GM21367 (cell line): ENCODE measurements at regions not wholly inside any gene's neighbourhood (a gene's known extent, or its start where the extent isn't known, plus 50 kb on each side); places are given as distances from the start of the nearest gene placed in this dataset.
"Not testable (repeated sequence)": the region's sequence is repeated elsewhere in the genome, so short reads cannot be mapped to it uniquely, and the experiment has no call there.

Experiments used
- ATAC-seq: cut with Tn5 transposase; IDR thresholded peaks from one replicate; pipeline ENCODE4 v1.9.1; 2021; ENCODE audit not compliant: unreplicated experiment

DNA sequence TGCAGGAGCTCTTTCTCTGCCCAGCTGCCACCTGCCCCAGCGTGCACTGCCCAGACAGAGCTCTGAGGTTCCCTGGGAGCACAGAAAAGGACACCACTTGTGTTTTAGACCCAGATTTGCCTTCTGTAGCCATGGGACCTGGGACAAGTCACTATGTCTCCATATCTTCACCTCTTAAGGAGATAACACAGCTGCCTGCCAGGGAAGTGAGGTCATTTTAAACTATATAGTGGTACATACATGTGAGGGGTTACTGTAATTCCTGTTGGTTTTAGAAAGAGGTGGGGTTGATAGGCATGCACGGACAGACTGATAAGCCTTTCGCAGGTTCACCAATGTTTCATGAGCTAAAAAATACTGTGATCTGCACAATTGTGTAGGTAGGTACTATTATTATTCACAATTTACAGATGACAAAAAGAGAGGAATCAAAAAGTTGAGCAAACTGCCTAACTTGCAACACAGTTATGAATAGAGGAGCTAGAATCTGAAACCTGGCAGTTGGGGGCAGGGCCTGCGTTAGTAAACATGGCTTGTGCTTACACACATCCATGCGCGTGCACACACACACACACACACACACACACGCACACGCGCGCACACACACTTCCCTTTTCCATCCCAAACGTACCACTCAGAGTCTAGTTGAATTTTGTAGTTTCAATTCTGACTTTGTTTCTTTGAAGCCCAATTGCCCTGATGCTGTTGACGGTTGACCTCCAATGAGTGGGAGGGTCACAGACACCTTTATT is 193.6 kb downstream of the FAM43A start:
- no peak for ATAC-seq

DNA sequence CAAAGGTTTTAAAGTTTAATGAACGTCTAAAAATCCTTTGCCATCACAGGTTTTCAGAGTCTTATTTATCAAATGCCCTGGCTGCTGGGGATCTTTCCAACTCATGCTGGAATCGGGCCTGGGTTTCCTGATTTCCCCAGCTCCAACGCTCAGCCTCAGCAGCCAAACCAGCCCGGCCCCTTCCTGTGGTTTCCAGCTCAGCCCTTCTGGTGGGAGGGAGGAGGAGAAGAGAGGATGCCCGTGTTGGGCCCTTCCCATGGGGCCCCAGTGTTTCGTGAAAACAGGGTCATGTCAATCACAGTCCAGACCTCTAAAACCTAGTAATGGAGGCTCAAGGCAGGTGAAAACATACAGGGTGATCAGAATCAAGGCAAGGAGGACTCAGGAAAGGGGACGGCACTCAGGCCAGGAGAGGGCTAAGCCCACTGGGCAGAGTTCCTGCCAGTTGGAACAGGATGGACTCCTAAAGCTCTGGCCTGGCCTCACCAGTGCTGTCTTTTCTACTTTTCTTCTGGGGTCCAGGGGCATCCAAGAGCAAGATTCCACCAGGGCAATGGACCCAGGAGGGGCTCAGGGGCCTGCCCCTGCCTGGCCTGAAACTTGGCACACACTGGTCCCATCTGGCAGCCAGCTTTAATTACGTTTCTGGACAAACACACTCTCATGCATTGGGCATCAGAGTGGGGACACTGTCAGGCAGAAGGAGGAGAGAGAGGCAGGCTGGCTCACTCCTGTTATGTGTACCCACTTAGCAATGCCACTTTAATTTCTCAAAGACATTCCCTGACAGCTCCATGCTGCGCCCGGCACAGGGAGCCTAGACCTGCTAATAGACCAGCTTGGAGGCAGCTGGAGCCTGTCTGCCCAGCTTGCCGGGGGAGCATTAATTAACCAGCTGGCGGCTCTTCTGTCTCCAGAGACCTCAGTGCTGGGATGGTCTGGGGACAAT is 194.6 kb downstream of the FAM43A start:
- no peak for ATAC-seq

DNA sequence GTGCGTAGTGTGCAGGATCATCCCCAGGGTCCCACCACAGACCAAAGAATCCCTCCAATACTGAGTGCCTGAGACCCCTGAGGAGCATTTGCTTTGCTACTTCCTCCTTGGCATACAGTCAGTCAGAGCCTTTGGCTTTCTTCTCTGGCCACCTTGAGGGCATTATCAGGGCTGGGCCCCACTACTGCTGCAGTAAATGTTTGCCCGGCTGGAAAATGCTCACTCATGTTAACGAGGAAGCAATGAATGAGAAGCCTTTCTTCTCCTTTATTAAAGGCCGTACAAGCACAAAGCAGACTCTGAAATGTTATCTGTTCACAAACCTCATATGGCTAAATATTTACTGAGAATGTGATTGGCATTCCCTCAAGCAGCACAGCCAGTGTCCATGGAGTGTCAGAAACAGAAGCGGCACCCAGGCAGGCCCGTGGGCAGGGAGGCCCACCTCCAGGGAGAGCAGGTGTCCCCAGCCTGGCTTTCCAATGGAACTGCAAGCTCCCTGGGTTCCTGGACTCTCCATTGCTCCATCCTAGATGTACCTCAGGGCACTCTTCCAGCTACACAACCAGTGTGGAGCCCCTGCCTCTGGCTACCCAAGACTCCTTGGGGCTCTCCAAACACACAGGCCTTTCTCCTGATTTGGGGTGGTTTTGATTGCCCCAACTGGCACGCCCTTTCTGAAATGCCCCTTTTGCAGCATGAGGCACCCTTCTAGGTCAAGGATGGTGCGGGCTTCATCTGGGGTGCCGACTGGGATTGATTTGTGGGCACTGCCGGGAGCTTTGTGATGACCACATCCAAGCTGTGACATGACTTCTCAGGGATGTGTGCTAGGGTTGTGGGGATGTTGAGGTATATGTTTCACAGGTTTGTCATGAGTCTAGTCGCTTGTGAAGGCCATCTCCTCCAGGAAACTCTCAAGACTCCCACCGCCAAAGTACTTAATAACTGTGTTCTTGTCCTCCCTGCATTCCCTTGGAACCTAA is 195.6 kb downstream of the FAM43A start:
- ATAC-seq = no peak

DNA sequence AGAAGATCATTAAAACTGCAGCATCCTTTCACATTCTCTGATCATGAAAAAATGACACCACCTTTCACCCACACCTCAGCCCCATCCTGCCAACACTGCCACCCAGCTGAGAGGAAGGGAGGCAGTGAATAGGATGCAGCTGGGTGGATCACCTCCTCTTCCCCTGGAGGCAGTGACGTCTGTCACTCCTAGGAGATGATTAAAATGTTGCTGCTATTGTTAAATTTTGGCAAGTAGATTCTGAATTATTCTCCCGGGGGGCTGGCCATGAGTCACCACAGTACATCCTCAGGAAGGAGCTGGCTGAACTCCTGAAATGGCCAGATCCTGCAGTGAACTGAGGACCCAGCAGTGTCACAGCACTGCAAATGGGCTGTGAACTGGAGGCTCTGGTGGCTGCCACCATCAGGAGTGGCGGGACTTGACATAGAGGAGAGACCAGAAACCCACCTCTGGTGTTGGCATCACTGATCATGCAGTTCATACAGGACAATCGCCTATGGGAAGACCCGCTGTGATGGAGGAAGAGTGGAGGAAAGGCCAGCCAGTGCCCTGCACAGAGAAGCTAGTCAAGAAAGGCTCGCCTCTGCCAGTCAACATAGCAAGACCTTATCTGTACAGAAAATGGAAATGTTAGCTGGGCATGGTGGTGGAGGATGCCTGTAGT is 199.1 kb downstream of the FAM43A start:
- ATAC-seq = no peak

DNA sequence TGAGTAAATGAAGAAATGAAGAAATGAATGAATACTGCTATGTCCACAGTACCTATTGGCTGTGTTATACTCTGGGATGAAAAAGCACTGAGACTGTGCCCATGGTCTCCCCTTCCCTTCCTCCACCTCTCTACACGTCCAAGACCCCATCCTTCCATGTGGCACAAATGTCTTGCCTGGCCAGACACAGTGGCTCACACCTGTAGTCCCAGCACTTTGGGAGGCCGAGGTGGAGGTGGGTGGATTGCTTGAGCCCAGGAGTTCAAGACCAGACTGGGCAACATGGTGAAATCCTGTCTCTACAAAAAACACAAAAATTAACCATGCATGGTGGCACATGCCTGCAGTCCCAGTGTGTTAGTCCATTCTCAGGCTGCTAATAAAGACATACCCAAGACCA is 200.1 kb downstream of the FAM43A start:
- ATAC-seq = no peak

DNA sequence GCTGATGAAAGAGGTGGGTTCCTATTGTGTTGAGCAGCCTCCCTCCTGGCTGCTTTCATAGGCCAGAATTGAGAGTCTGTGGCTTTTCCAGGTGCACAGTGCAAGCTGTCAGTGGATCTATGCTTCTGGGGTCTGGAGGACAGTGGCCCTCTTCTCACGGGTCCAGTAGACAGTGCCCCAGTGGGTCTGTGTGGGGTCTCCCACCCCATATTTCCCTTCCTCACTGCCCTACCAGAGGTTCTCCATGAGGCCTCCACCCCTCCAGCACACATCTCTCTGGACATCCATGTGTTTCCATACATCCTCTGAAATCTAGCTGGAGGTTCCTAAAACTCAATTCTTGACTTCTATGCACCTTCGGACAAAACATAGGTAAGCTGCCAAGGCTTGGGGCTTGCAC is 201.2 kb downstream of the FAM43A start:
- ATAC-seq = no peak

GRCh38 chr3:194888062-194888461 is 202.4 kb downstream of the FAM43A start:
- ATAC-seq = not testable (repeated sequence)

GRCh38 chr3:194888916-194889315 is 203.2 kb downstream of the FAM43A start:
- ATAC-seq = no peak

GRCh38 chr3:194890091-194890490 is 204.4 kb downstream of the FAM43A start:
- ATAC-seq = no peak

- no peak for ATAC-seq
These were observed 207.7 kb downstream of the FAM43A start for GRCh38 chr3:194893121-194893987.

GRCh38 chr3:194894538-194894937 is 208.9 kb downstream of the FAM43A start:
- no peak for ATAC-seq

GRCh38 chr3:194900854-194901522 is 215.3 kb downstream of the FAM43A start:
- no peak for ATAC-seq

DNA sequence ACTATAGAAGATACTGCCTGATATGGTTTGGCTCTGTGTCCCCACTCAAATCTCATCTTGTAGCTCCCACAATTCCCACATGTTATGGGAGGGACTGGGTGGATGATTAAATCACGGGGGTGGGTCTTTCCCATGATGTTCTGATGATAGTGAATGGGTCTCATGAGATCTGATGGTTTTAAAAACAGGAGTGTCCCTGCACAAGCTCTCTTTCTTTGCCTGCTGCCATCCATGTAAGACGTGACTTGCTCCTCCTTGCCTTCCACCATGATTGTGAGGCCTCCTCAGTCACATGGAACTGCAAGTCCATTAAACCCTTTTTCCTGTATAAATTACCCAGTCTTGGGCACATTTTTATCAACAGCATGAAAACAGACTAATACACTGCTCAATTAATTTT is 217.8 kb downstream of the FAM43A start:
- not testable (repeated sequence) for ATAC-seq

DNA sequence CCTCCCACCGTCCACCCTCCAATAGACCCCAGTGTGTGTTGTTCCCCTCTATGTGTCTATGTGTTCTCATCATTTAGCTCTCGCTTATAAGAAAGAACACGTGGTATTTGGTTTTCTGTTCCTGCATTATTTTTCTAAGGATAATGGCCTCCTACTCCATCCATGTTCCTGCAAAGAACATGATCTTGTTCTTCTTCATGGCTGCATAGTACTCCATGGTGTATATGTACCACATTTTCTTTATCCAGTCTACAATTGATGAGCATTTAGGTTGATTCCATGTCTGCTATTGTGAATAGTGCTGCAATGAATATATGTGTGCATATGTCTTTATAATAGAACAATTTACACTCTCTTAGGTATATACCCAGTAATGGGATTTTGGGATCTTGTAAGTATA is 219.3 kb downstream of the FAM43A start:
- ATAC-seq = not testable (repeated sequence)

DNA sequence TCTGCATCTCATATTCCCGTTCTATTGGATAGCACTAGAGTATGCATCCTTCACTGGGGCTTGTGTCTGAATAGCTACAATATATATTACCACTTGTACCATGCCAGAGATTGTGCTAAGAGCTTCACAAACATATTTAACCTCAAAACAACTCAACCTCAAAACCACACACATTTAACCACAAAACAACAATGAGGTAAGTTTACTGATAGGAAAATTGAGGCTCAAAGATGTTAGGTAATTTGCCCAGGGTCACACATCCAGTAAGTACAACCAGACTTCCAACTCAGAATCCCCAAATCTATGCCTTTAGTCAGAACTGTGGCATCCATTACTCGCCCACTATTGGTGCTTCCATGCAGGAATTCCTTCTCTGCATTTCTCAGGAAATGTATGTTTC is 220.0 kb downstream of the FAM43A start:
- ATAC-seq = no peak

DNA sequence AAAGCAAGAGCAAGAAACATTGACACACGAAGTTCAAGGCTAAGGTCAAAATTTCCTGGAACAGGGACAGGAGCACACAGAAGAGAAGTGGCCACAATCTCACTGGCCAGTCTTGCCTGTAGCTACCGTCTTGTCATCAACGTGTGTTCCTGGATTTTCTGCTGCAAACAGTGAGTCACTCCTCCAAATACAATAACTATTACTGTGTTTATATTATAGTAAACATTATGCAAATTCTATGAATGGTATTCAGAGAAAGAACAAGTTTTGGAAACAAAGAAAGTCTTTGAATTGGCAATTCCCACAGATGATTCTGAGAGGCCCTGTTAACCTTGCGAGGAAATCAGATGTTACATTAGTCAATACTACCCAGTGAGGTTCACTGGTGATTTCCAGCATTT is 220.5 kb downstream of the FAM43A start:
- no peak for ATAC-seq

GRCh38 chr3:194906970-194907629 is 221.4 kb downstream of the FAM43A start:
- no peak for ATAC-seq

DNA sequence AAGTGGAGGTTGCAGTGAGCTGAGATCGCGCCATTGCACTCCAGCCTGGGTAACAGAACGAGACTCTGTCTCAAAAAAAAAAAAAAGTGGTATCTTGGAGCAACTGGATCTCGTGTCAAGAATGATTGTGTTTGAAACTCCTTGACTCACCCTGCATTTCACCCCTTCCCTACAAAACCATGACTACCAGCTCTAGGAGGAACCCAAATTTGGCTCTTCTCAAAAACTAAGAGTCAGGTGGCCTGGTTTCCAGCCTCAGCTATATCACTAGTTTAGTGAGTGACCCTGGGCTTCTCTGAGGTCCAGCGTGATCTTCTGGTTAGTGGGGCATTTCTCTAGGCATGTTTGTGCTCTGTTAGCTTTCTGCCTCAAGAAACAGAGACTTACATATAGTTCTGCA is 222.1 kb downstream of the FAM43A start:
- ATAC-seq = no peak
